Adrenal gland (tissue), 9 donors: ENCODE measurements at regions not wholly inside any gene's neighbourhood (a gene's known extent, or its start where the extent isn't known, plus 50 kb on each side); places are given as distances from the start of the nearest gene placed in this dataset.

ENCODE experiments used
- DNase-seq, 7 donors: peaks; one replicate each; pipeline ENCODE4 v3.0.0-alpha.2; 2019 to 2020
- H3K27ac ChIP-seq, 5 donors: fragments of 200-600 bp; sonication (generic) in 4 of 5; 1 replicate in 3 of 5; 2 replicates in 2 of 5; pipeline versions ENCODE4 v1.5.1 to v1.8.0; 2016 to 2020; ENCODE audit warnings: mild to moderate bottlenecking in 1 of 5
- H3K27me3 ChIP-seq: fragments of 200-600 bp; 2 replicates; pipeline ENCODE4 v1.8.0; 2021
- H3K36me3 ChIP-seq, 2 donors: fragments of 200-600 bp; replicated peaks in 1 of 2; 1 replicate in 1 of 2; 2 replicates in 1 of 2; pipeline versions ENCODE4 v1.5.1 to v1.8.0; 2018 to 2022
- H3K4me1 ChIP-seq, 2 donors: fragments of 200-600 bp; replicated peaks in 1 of 2; 1 replicate in 1 of 2; 2 replicates in 1 of 2; pipeline versions ENCODE4 v1.5.1 to v1.8.0; 2018 to 2021
- H3K4me3 ChIP-seq, 4 donors: fragments of 200-600 bp; sonication (generic) in 3 of 4; one replicate each; pipeline ENCODE4 v1.5.1; 2016 to 2018
- H3K9me3 ChIP-seq, 3 donors: fragments of 200-600 bp; sonication (generic) in 1 of 3; replicated peaks in 1 of 3; 1 replicate in 2 of 3; 2 replicates in 1 of 3; pipeline versions ENCODE4 v1.5.1 to v1.8.0; 2016 to 2021
- POLR2A ChIP-seq, 2 donors: fragments of 450-650 bp; IDR thresholded peaks; one replicate each; pipeline ENCODE4 v1.6.1; 2017; ENCODE audit warnings: antibody characterized with exemption in 2 of 2, mild to moderate bottlenecking in 2 of 2, moderate library complexity in 1 of 2
- WGBS, 4 donors: extraction: QIAGEN DNeasy Blood & Tissue Kit in 2 of 4; methylation state at CpG; one replicate each; pipeline versions ENCODE4 v1.1.5 to v1.1.7; 2013 to 2017; 5-methylcytosine and 5-hydroxymethylcytosine counted together
- intact Hi-C, 2 donors: fragments of 100-400 bp; cut with DNase I; formaldehyde crosslinking; loops; one replicate each; pipeline versions ENCODE4 v1.14.1 to v1.15.0; 2022 to 2023
- TF ChIP-seq, protein P1 (sequence below), 6 experiments: fragments of 450-650 bp in 4 of 6; fragments of 200-600 bp in 2 of 6; sonication (generic) in 1 of 6; IDR thresholded peaks; 1 replicate in 5 of 6; 2 replicates in 1 of 6; pipeline versions ENCODE4 v1.5.1 to v1.8.0; 2016 to 2021; ENCODE audit warnings: antibody characterized with exemption in 6 of 6, mild to moderate bottlenecking in 2 of 6, moderate library complexity in 1 of 6
- donor health status: healthy with polysubstance abuse.
- donor health status: Bipolar disorder and iron deficiency.
- donor health status: DM: yes; HTN: yes; CAD: no.
- donor health status: DM: no; HTN: no; CAD: no.
- donor health status: DM: no; HTN: no; CAD: no.

DNA sequence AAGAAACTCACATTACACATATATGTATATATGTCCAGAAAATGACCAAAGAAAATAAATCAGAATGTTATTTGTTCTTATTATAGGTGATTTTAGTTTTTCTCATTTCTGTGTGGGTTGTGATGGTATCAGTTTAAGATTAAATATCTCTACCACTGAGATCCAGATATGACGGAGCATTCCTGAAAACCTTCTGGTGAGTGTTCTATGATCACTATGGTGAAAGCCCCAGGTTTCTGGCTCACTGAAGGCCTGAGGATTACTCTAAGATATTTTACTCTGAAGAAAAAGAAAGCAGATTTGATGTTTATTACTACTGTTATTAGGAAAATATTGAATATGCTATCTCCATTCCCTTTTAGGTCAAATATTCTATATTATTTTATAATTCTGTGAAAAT lies 62.8 kb upstream of the L3MBTL3 start:
- Histone ChIP-seq H3K4me1 (no peaks in the 10 kb centered on the region), H3K27ac (no peak overlapping the region), H3K4me3 (no peak overlapping the region), H3K9me3 (no peaks in the 10 kb centered on the region), H3K36me3 (no peaks in the 10 kb centered on the region), H3K27me3 (no peaks in the 10 kb centered on the region)
- DNase-seq = no peak
- 94 to 100% (median 96%) methylated on average over 1 of the region's 1 CpG for WGBS, 4 donors
- intact Hi-C loops = no loop called here
- no peak for TF ChIP-seq POLR2A (IDR thresholded peaks at IDR 0.05)
- TF ChIP-seq, protein P1, sequence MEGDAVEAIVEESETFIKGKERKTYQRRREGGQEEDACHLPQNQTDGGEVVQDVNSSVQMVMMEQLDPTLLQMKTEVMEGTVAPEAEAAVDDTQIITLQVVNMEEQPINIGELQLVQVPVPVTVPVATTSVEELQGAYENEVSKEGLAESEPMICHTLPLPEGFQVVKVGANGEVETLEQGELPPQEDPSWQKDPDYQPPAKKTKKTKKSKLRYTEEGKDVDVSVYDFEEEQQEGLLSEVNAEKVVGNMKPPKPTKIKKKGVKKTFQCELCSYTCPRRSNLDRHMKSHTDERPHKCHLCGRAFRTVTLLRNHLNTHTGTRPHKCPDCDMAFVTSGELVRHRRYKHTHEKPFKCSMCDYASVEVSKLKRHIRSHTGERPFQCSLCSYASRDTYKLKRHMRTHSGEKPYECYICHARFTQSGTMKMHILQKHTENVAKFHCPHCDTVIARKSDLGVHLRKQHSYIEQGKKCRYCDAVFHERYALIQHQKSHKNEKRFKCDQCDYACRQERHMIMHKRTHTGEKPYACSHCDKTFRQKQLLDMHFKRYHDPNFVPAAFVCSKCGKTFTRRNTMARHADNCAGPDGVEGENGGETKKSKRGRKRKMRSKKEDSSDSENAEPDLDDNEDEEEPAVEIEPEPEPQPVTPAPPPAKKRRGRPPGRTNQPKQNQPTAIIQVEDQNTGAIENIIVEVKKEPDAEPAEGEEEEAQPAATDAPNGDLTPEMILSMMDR (IDR thresholded peaks at IDR 0.05) = no peak

DNA sequence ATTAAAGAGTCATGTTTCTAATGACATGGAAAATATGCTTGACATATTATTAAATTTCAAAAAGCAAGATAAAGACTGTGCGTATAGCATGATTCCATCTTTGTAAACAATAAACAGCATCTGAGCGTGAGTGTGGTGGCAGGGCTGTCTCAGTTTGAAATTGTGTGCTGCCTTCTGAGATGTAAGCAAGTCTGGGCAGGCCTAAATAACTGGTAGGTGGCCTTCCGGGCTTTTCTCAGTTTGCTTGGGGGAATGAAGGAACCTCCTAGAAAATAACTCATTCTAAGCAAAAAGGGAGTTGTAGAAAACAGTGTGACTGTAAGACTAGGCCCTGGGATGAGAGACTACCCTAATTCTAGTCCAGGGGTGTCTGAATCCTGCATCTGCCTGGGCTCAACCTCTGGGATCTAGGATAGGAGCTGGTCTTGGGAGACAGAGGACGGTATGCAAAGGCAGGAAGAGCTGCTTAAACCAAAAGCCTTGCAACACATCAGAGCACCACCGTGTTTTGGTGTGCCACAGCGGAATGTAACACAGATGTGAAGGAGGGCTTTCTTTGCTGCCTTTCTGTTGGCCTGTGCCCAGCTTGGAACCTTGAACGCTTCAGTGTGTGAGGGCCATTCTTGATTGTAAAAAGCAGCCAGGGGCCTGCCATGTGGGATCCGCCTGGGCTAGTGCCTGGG lies 63.5 kb upstream of the L3MBTL3 start:
- WGBS, 4 donors = 86 to 91% (median 89%) methylated on average over 8 of the region's 8 CpGs
- Histone ChIP-seq H3K27me3 (no peaks in the 10 kb centered on the region), H3K27ac (no peak overlapping the region), H3K4me3 (no peak overlapping the region), H3K9me3 (no peaks in the 10 kb centered on the region), H3K4me1 (no peaks in the 10 kb centered on the region), H3K36me3 (no peaks in the 10 kb centered on the region)
- intact Hi-C loops = no loop called here
- TF ChIP-seq, protein P1 (IDR thresholded peaks at IDR 0.05) = no peak
- no peak for TF ChIP-seq POLR2A (IDR thresholded peaks at IDR 0.05)
- no peak for DNase-seq

DNA sequence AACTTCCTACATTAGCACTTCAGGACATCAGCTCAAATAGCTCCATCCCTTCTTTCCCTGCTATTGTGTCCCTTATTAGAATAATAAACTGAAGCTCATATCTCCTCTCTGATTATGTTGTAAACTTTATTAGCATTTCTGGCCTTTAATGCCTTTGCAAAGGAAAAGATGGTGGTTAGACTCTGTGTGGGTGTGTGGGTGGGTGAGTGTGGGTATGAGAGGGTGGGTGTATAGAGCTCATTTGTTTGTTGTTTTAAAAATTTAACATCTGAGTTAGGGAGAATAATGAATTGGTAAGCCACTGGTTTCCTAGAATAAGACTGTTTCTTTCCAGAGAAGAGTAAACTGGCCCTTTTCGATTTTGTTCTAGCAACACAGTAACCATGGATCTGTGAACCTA lies 70.6 kb upstream of the L3MBTL3 start:
- no peak for DNase-seq
- WGBS, 4 donors = 81 to 97% (median 86%) methylated on average over 1 of the region's 1 CpG
- H3K27me3 ChIP-seq = no peaks in the 10 kb centered on the region
- no peak for TF ChIP-seq POLR2A (IDR thresholded peaks at IDR 0.05)
- TF ChIP-seq, protein P1 (IDR thresholded peaks at IDR 0.05) = no peak
- no peak overlapping the region for H3K27ac ChIP-seq
- intact Hi-C loops = no loop called here
- H3K9me3 ChIP-seq = no peaks in the 10 kb centered on the region
- H3K36me3 ChIP-seq = no peaks in the 10 kb centered on the region
- H3K4me3 ChIP-seq = no peak overlapping the region
- H3K4me1 ChIP-seq = no peaks in the 10 kb centered on the region

DNA sequence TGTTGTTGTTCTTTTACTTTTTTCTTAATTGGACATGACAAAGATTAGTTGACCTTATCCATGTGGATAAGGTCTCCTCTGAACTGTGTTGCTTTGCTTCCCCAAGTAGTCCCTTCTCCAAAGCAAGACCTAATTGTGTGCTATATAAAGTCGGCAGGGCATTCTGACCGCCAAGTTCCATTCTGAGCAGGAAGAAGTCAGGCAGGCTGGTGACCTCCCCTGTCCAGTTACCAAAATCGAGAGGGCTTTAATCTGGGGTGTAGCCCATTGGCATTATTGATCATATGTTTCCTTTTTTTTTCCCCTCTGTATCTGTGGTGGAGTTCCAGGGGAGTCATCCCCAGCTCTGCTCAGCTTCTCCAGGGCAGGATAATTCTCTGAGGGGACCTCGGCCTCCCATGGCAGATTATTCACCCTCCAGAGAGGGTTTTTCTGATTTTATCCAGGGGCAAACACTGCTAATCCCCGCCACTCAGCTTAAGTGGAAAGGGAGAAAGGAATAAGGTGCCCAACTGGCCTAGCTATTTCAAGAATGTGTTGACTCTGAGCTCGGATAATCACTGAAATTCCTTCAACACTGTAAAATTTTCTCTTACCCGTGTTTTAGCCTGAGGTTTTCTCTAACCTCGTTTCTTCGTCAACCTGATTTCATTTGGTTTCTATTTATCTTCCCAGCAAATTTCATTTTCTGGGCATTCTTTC lies 71.8 kb upstream of the L3MBTL3 start:
- no peaks in the 10 kb centered on the region for H3K36me3 ChIP-seq
- H3K27me3 ChIP-seq = no peaks in the 10 kb centered on the region
- intact Hi-C loops = no loop called here
- H3K4me3 ChIP-seq = no peak overlapping the region
- H3K9me3 ChIP-seq = no peaks in the 10 kb centered on the region
- WGBS, 4 donors = 74 to 80% (median 79%) methylated on average over 9 of the region's 9 CpGs
- H3K27ac ChIP-seq = no peak overlapping the region
- DNase-seq = no peak
- TF ChIP-seq, protein P1 (IDR thresholded peaks at IDR 0.05) = no peak
- no peak for TF ChIP-seq POLR2A (IDR thresholded peaks at IDR 0.05)
- H3K4me1 ChIP-seq = no peaks in the 10 kb centered on the region
